SU-DHL-6 (cell line): ENCODE measurements at regions not wholly inside any gene's neighbourhood (a gene's known extent, or its start where the extent isn't known, plus 50 kb on each side); places are given as distances from the start of the nearest gene placed in this dataset.

ENCODE experiments used
- EZH2phosphoT487 ChIP-seq: fragments of 200-600 bp; sonication (generic), shearing (Covaris generic); conservative IDR thresholded peaks from 2 replicates; pipeline ENCODE4 v1.6.1; 2018; ENCODE audit warnings: mild to moderate bottlenecking, antibody characterized with exemption, low read length, moderate library complexity, mixed read lengths
- TF ChIP-seq, protein P1 (sequence below): fragments of 200-600 bp; sonication (generic); IDR thresholded peaks from one replicate; pipeline ENCODE4 v1.5.1; 2017; ENCODE audit warnings: antibody characterized with exemption, mild to moderate bottlenecking, low read length, moderate library complexity; ENCODE audit not compliant: insufficient read depth, poor library complexity, severe bottlenecking

DNA sequence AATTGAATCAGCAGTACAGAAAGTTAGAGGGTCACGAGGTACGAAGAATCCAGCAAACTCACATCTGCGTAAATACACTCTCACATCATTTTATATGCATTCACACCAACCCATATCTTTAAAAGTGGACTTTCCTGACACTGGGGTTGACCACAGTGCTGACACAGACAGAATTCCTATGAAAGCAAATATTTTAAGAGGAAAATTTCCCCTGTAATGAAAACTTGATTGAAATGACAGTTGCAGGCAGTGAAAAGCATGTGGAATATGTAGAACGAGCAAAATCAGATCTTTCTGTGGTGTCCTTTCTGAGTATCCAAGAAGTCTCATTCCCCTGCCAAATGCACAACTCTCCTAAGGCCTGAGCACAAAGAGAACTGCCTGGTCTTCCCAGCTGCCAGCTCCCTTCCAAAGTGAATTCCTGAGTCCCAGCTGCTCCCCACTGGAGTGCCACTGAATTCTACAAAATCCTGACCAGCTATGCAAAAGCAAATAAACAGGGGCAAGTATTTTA is 50.5 kb upstream of the FAM9C start:
- TF ChIP-seq, protein P1, sequence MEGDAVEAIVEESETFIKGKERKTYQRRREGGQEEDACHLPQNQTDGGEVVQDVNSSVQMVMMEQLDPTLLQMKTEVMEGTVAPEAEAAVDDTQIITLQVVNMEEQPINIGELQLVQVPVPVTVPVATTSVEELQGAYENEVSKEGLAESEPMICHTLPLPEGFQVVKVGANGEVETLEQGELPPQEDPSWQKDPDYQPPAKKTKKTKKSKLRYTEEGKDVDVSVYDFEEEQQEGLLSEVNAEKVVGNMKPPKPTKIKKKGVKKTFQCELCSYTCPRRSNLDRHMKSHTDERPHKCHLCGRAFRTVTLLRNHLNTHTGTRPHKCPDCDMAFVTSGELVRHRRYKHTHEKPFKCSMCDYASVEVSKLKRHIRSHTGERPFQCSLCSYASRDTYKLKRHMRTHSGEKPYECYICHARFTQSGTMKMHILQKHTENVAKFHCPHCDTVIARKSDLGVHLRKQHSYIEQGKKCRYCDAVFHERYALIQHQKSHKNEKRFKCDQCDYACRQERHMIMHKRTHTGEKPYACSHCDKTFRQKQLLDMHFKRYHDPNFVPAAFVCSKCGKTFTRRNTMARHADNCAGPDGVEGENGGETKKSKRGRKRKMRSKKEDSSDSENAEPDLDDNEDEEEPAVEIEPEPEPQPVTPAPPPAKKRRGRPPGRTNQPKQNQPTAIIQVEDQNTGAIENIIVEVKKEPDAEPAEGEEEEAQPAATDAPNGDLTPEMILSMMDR: no peak
- TF ChIP-seq EZH2phosphoT487: no peak
